OCI-LY1 (cell line): ENCODE measurements at regions not wholly inside any gene's neighbourhood (a gene's known extent, or its start where the extent isn't known, plus 50 kb on each side); places are given as distances from the start of the nearest gene placed in this dataset.

Source experiments
- H2AFZ ChIP-seq: fragments of 200-600 bp; sonication (generic), shearing (Covaris generic); 2 replicates; pipeline ENCODE4 v1.6.0; 2014; ENCODE audit warnings: antibody characterized with exemption, mild to moderate bottlenecking, low read length
- H3F3A ChIP-seq: fragments of 200-600 bp; sonication (generic), shearing (Covaris generic); 2 replicates; pipeline ENCODE4 v1.6.0; 2014; ENCODE audit warnings: mild to moderate bottlenecking, antibody characterized with exemption, low read length, moderate library complexity; ENCODE audit not compliant: insufficient read depth
- H3K27ac ChIP-seq: fragments of 200-600 bp; sonication (generic); 2 replicates; pipeline ENCODE4 v1.5.1; 2014; ENCODE audit warnings: low read length, mixed run types, mild to moderate bottlenecking, low read depth; ENCODE audit not compliant: poor library complexity, severe bottlenecking
- H3K27me3 ChIP-seq: fragments of 200-600 bp; sonication (generic); 2 replicates; pipeline ENCODE4 v1.6.0; 2014; ENCODE audit warnings: antibody characterized with exemption, mild to moderate bottlenecking, low read length, moderate library complexity; ENCODE audit not compliant: insufficient read depth
- H3K36me3 ChIP-seq: fragments of 200-600 bp; sonication (generic); 2 replicates; pipeline ENCODE4 v1.6.1; 2014; ENCODE audit warnings: mild to moderate bottlenecking, antibody characterized with exemption, low read length, moderate library complexity, mixed read lengths; ENCODE audit not compliant: insufficient read depth
- H3K4me1 ChIP-seq: fragments of 200-600 bp; sonication (generic); 2 replicates; pipeline ENCODE4 v1.5.1; 2014; ENCODE audit warnings: mild to moderate bottlenecking, low read length, moderate library complexity; ENCODE audit not compliant: insufficient read depth, severe bottlenecking
- H3K4me2 ChIP-seq: fragments of 200-600 bp; sonication (generic), shearing (Covaris generic); 2 replicates; pipeline ENCODE4 v1.6.1; 2014; ENCODE audit warnings: low read length
- H3K4me3 ChIP-seq: fragments of 200-600 bp; sonication (generic); 2 replicates; pipeline ENCODE4 v1.5.1; 2014; ENCODE audit warnings: low read length, low read depth, mild to moderate bottlenecking, mixed read lengths; ENCODE audit not compliant: poor library complexity, severe bottlenecking
- H3K79me2 ChIP-seq: fragments of 200-600 bp; shearing (Covaris generic); 2 replicates; pipeline ENCODE4 v1.6.1; 2016; ENCODE audit warnings: mixed run types, low read length, mixed read lengths; ENCODE audit not compliant: insufficient read depth
- H3K9ac ChIP-seq: fragments of 200-600 bp; sonication (generic), shearing (Covaris generic); 2 replicates; pipeline ENCODE4 v1.6.1; 2014; ENCODE audit warnings: mild to moderate bottlenecking, low read length, mixed read lengths
- H3K9me2 ChIP-seq: fragments of 200-600 bp; sonication (generic), shearing (Covaris generic); 2 replicates; pipeline ENCODE4 v1.6.1; 2014; ENCODE audit warnings: low read depth, mild to moderate bottlenecking, low read length, mixed read lengths
- H3K9me3 ChIP-seq: fragments of 200-600 bp; shearing (Covaris generic); 2 replicates; pipeline ENCODE4 v1.6.1; 2014; ENCODE audit warnings: low read length, mixed read lengths
- H4K20me1 ChIP-seq: fragments of 200-600 bp; sonication (generic), shearing (Covaris generic); 2 replicates; pipeline ENCODE4 v1.6.0; 2016; ENCODE audit warnings: mild to moderate bottlenecking, low read length; ENCODE audit not compliant: insufficient read depth
- CTCF ChIP-seq: fragments of 200-600 bp; sonication (generic), shearing (Covaris generic); IDR thresholded peaks from 2 replicates; pipeline ENCODE4 v1.5.1; 2017; ENCODE audit warnings: mild to moderate bottlenecking, antibody characterized with exemption, low read length, moderate library complexity, mixed read lengths
- EZH2 ChIP-seq: fragments of 200-600 bp; sonication (generic), shearing (Covaris generic); IDR thresholded peaks from 2 replicates; pipeline ENCODE4 v1.8.0; 2017; ENCODE audit warnings: borderline replicate concordance, mixed run types, mild to moderate bottlenecking, antibody characterized with exemption, low read length, moderate library complexity, mixed read lengths

GRCh38 chr5:82832445-82832844 is 244.7 kb downstream of the TMEM167A start:
- H3K4me1 ChIP-seq: no peaks in the 10 kb centered on the region
- H4K20me1 ChIP-seq: no peaks in the 10 kb centered on the region
- no peaks in the 10 kb centered on the region for H3K27me3 ChIP-seq
- H3K9me3 ChIP-seq: no peaks in the 10 kb centered on the region
- H3K36me3 ChIP-seq: no peaks in the 10 kb centered on the region
- H3K27ac ChIP-seq: no peak overlapping the region
- no peaks in the 10 kb centered on the region for H3K79me2 ChIP-seq
- H3K4me2 ChIP-seq: no peak overlapping the region
- TF ChIP-seq CTCF (no peak), EZH2 (no peak)
- no peak overlapping the region for H3K4me3 ChIP-seq
- no peak overlapping the region for H3K9ac ChIP-seq
- no peaks in the 10 kb centered on the region for H3F3A ChIP-seq
- H3K9me2 ChIP-seq: no peaks in the 10 kb centered on the region
- no peak overlapping the region for H2AFZ ChIP-seq

- no peak overlapping the region for H2AFZ ChIP-seq
- H3K4me2 ChIP-seq: no peak overlapping the region
- no peak overlapping the region for H3K9ac ChIP-seq
- H3K27me3 ChIP-seq: no peaks in the 10 kb centered on the region
- H3K4me1 ChIP-seq: no peaks in the 10 kb centered on the region
- H3F3A ChIP-seq: no peaks in the 10 kb centered on the region
- no peaks in the 10 kb centered on the region for H4K20me1 ChIP-seq
- H3K27ac ChIP-seq: no peak overlapping the region
- no peaks in the 10 kb centered on the region for H3K36me3 ChIP-seq
- no peaks in the 10 kb centered on the region for H3K9me2 ChIP-seq
- TF ChIP-seq CTCF (no peak), EZH2 (no peak)
- H3K9me3 ChIP-seq: no peaks in the 10 kb centered on the region
- no peaks in the 10 kb centered on the region for H3K79me2 ChIP-seq
- H3K4me3 ChIP-seq: no peak overlapping the region
These were observed 249.0 kb downstream of the TMEM167A start for GRCh38 chr5:82828211-82828610.

GRCh38 chr5:82827651-82828050 is 249.5 kb downstream of the TMEM167A start:
- TF ChIP-seq EZH2: no peak
- no peak for TF ChIP-seq CTCF
- no peak overlapping the region for H3K9ac ChIP-seq

More at GRCh38 chr5:82827651-82828050, 249.5 kb downstream of the TMEM167A start:
- Histone ChIP-seq H3K4me3 (no peak overlapping the region), H3K79me2 (no peaks in the 10 kb centered on the region), H3K4me2 (no peak overlapping the region), H3K4me1 (no peaks in the 10 kb centered on the region), H4K20me1 (no peaks in the 10 kb centered on the region), H3K9me3 (no peaks in the 10 kb centered on the region), H3K27ac (no peak overlapping the region), H3K36me3 (no peaks in the 10 kb centered on the region), H3F3A (no peaks in the 10 kb centered on the region), H3K9me2 (no peaks in the 10 kb centered on the region), H3K27me3 (no peaks in the 10 kb centered on the region), H2AFZ (no peak overlapping the region)
